ENCODE measurements at regions not wholly inside any gene's neighbourhood (a gene's known extent, or its start where the extent isn't known, plus 50 kb on each side); places are given as distances from the start of the nearest gene placed in this dataset.
"Not testable (repeated sequence)": the region's sequence is repeated elsewhere in the genome, so short reads cannot be mapped to it uniquely, and the experiment has no call there.

GRCh38 chr5:32534041-32534440 is 51.3 kb upstream of the SUB1 start:
- Histone ChIP-seq H3K36me3 (no peaks in the 10 kb centered on the region), H3K9me3 (no peaks in the 10 kb centered on the region), H3K4me1 (no peaks in the 10 kb centered on the region), H3K27me3 (no peaks in the 10 kb centered on the region), H3K27ac (no peak overlapping the region), H3K4me3 (no peak overlapping the region)
- in situ Hi-C loops (cut with MboI; ENCODE audit: low sequenced_read_pairs in 4 of 4) (no loop called here), intact Hi-C loops (cut with DNase I; ENCODE audit: low total_unique reads) (no loop called here)
- DNase-seq (no peak), ATAC-seq (no peak)
- TF ChIP-seq CTCF (IDR thresholded peaks at IDR 0.05 in 4 of 5, conservative IDR thresholded peaks at IDR 0.05 in 1 of 5), result no peak
- TF ChIP-seq POLR2A (IDR thresholded peaks at IDR 0.05), result no peak

- no peaks in the 10 kb centered on the region for H3K36me3 ChIP-seq
- intact Hi-C loops (cut with DNase I; ENCODE audit: low total_unique reads) (no loop called here), in situ Hi-C loops (cut with MboI; ENCODE audit: low sequenced_read_pairs in 4 of 4) (no loop called here)
- DNase-seq (no peak), ATAC-seq (no peak)
- no peaks in the 10 kb centered on the region for H3K4me1 ChIP-seq
- no peak overlapping the region for H3K4me3 ChIP-seq
- no peak overlapping the region for H3K27ac ChIP-seq
- H3K27me3 ChIP-seq, result no peaks in the 10 kb centered on the region
- no peaks in the 10 kb centered on the region for H3K9me3 ChIP-seq
- TF ChIP-seq CTCF (IDR thresholded peaks at IDR 0.05 in 4 of 5, conservative IDR thresholded peaks at IDR 0.05 in 1 of 5) (no peak), POLR2A (IDR thresholded peaks at IDR 0.05) (no peak)
These were observed 53.4 kb upstream of the SUB1 start for GRCh38 chr5:32531885-32532520.

- H3K27me3 ChIP-seq; ATAC-seq; in situ Hi-C loops (cut with MboI; ENCODE audit: low sequenced_read_pairs in 4 of 4); H3K27ac ChIP-seq; DNase-seq; H3K9me3 ChIP-seq; H3K4me3 ChIP-seq; H3K36me3 ChIP-seq; H3K4me1 ChIP-seq; intact Hi-C loops (cut with DNase I; ENCODE audit: low total_unique reads): not testable (repeated sequence)
These were observed 58.0 kb upstream of the SUB1 start for GRCh38 chr5:32527321-32527720.

GRCh38 chr5:32526810-32527209 is 58.5 kb upstream of the SUB1 start:
- Histone ChIP-seq H3K36me3 (no peaks in the 10 kb centered on the region), H3K4me1 (no peaks in the 10 kb centered on the region), H3K27ac (no peak overlapping the region), H3K27me3 (no peaks in the 10 kb centered on the region), H3K4me3 (no peak overlapping the region), H3K9me3 (no peaks in the 10 kb centered on the region)
- in situ Hi-C loops (cut with MboI; ENCODE audit: low sequenced_read_pairs in 4 of 4) (no loop called here), intact Hi-C loops (cut with DNase I; ENCODE audit: low total_unique reads) (no loop called here)
- no peak for TF ChIP-seq CTCF (IDR thresholded peaks at IDR 0.05 in 4 of 5, conservative IDR thresholded peaks at IDR 0.05 in 1 of 5)
- no peak for TF ChIP-seq POLR2A (IDR thresholded peaks at IDR 0.05)
- no peak for ATAC-seq
- DNase-seq, result no peak

GRCh38 chr5:32523625-32524024 is 61.7 kb upstream of the SUB1 start:
- Histone ChIP-seq H3K4me3 (no peak overlapping the region), H3K4me1 (no peaks in the 10 kb centered on the region), H3K27me3 (no peaks in the 10 kb centered on the region), H3K9me3 (no peaks in the 10 kb centered on the region), H3K27ac (no peak overlapping the region), H3K36me3 (no peaks in the 10 kb centered on the region)
- TF ChIP-seq CTCF (IDR thresholded peaks at IDR 0.05 in 4 of 5, conservative IDR thresholded peaks at IDR 0.05 in 1 of 5), result no peak
- TF ChIP-seq POLR2A (IDR thresholded peaks at IDR 0.05), result no peak
- in situ Hi-C loops (cut with MboI; ENCODE audit: low sequenced_read_pairs in 4 of 4) (no loop called here), intact Hi-C loops (cut with DNase I; ENCODE audit: low total_unique reads) (no loop called here)
- ATAC-seq, result no peak
- DNase-seq, result no peak
